ENCODE measurements at regions not wholly inside any gene's neighbourhood (a gene's known extent, or its start where the extent isn't known, plus 50 kb on each side); places are given as distances from the start of the nearest gene placed in this dataset.
A peak's percentile ranks its signal among the peaks of the same experiment; 100 is the strongest.
"Not testable (repeated sequence)": the region's sequence is repeated elsewhere in the genome, so short reads cannot be mapped to it uniquely, and the experiment has no call there.

DNA sequence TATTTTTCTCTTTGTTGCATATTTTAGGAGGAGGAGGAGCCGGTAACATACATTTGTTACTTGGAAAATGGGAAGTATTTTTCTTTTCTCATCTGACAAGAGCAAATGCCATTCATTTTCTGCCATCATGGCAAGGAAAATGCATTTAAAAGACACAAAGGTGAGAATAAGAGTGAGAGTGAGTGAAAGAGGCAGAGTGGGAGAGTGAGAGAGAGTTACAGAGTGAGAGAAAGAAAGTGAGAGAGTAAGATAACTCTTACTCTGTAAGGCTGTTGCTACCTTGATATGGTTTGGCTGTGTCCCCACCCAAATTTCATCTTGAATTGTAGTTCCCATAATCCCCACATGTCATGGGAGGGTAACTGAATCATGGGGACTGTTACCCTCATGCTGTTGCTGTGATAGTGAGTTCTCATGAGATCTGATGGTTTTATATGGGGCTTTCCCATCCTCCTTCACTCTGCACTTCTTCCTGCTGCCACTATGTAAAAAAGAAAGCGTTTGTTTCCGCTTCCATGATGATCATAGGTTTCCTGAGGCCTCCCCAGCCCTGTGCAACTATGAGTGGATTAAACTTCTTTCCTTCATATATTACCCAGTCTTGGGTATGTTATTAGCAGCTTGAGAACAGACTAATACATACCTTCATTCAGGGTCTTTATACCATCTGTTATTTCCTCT is 64.2 kb downstream of the ASCL1 start:
- TF ChIP-seq, protein P1, sequence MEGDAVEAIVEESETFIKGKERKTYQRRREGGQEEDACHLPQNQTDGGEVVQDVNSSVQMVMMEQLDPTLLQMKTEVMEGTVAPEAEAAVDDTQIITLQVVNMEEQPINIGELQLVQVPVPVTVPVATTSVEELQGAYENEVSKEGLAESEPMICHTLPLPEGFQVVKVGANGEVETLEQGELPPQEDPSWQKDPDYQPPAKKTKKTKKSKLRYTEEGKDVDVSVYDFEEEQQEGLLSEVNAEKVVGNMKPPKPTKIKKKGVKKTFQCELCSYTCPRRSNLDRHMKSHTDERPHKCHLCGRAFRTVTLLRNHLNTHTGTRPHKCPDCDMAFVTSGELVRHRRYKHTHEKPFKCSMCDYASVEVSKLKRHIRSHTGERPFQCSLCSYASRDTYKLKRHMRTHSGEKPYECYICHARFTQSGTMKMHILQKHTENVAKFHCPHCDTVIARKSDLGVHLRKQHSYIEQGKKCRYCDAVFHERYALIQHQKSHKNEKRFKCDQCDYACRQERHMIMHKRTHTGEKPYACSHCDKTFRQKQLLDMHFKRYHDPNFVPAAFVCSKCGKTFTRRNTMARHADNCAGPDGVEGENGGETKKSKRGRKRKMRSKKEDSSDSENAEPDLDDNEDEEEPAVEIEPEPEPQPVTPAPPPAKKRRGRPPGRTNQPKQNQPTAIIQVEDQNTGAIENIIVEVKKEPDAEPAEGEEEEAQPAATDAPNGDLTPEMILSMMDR (IDR thresholded peaks at IDR 0.05) = no peak
- Histone ChIP-seq H3K27ac (no peak overlapping the region), H3K4me1 (no peaks in the 10 kb centered on the region), H3K36me3 (no peaks in the 10 kb centered on the region), H3K27me3 (no peaks in the 10 kb centered on the region), H3K4me3 (no peak overlapping the region), H3K9me3 (no peaks in the 10 kb centered on the region)
- FAIRE-seq (no peak), DNase-seq (no peak), ATAC-seq (no peak)
- intact Hi-C loops (cut with DNase I) = no loop called here
- 69 to 83% methylated on average over 3 of the region's 3 CpGs for WGBS, 2 donors

DNA sequence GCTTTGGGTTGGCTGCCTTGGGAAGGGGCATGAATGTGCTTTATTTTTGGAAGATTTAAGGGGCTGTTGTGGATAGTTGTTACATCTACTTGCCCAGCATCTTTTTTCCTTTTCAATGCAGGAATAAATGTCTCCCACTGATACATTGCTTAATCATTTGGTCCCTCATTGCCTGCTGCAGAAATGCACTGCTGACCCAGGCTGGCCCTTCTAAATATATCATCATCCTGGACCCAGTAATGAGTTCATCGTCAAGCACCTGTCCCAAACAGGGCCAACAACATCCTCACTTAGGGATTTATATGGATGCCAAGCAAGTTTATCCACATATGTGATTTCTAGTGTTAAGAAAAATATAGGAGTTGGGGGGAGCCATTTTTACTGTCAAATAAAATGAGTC is 67.2 kb downstream of the ASCL1 start:
- TF ChIP-seq, protein P1 (IDR thresholded peaks at IDR 0.05) = no peak
- 51 to 53% methylated on average over 1 of the region's 1 CpG for WGBS, 2 donors
- DNase-seq (no peak), FAIRE-seq (no peak), ATAC-seq (no peak)
- H3K4me1 ChIP-seq = no peaks in the 10 kb centered on the region
- no peak overlapping the region for H3K4me3 ChIP-seq
- no peaks in the 10 kb centered on the region for H3K27me3 ChIP-seq
- no peak overlapping the region for H3K27ac ChIP-seq
- H3K9me3 ChIP-seq = no peaks in the 10 kb centered on the region
- intact Hi-C loops (cut with DNase I) = no loop called here
- no peaks in the 10 kb centered on the region for H3K36me3 ChIP-seq

DNA sequence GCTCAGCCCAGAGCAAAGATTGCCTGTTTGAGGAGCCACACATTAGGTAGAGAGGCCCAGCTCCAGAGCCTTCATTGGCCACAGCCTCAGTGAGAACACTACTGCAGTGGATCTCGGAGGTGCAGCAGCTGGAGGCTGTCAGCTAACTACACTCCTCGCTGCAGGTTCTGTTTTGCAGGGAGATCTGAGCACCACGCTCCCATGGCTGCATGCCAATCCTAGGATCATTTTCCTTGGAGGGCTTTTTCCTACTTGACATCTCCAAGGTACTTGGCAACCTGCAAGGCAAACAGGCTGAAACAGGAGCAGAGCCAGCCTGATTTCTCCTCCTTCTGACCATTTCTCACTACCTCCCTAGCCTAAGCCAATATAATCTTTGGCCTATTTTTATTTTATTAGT is 69.2 kb downstream of the ASCL1 start:
- H3K9me3 ChIP-seq; H3K4me1 ChIP-seq; intact Hi-C loops (cut with DNase I); H3K27me3 ChIP-seq; H3K27ac ChIP-seq; DNase-seq; FAIRE-seq; H3K4me3 ChIP-seq; H3K36me3 ChIP-seq: not testable (repeated sequence)
- WGBS, 2 donors = 21 to 23% methylated on average over 3 of the region's 3 CpGs
- ATAC-seq = peak in 1 of 4 donors; percentile 20

DNA sequence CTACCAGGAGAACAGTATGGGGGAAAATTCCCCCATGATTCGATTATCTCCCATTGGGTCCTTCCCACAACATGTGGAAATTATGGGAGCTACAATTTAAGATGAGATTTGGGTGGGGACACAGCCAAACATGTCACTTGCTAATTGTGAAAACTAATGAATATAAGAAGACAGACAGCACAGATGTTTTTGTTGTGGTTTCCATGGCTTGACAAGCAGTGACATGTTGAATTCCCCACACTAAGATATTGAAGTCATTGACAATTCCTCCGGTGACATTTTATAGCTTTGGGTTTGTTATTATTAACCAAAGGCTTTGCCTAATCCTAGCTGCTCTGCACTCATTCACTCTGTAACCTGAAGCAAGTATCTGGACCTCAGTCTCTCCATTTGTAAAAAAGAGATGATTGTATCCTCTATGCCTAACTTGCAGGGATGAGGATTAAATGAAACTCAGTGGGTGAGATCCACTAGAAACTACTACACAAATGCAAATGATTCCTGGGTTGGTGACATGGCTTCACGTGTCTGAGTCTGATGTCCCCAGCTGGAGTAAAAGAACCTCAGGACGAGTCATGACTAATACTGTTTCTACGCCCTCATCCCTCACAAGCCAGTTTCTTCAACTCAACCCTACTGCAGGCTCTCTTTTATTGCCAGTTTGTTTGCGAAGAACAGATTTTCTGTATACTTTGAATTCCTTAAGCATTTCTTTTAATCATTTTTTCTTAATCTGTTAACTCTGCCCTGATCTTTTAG is 71.6 kb downstream of the ASCL1 start:
- TF ChIP-seq, protein P1 (IDR thresholded peaks at IDR 0.05) = no peak
- Histone ChIP-seq H3K4me3 (no peak overlapping the region), H3K36me3 (no peaks in the 10 kb centered on the region), H3K27me3 (no peaks in the 10 kb centered on the region), H3K9me3 (no peaks in the 10 kb centered on the region), H3K4me1 (no peaks in the 10 kb centered on the region), H3K27ac (no peak overlapping the region)
- FAIRE-seq = no peak
- DNase-seq = no peak
- intact Hi-C loops (cut with DNase I) = no loop called here
- WGBS, 2 donors = 55 to 74% methylated on average over 6 of the region's 6 CpGs
- no peak for ATAC-seq

DNA sequence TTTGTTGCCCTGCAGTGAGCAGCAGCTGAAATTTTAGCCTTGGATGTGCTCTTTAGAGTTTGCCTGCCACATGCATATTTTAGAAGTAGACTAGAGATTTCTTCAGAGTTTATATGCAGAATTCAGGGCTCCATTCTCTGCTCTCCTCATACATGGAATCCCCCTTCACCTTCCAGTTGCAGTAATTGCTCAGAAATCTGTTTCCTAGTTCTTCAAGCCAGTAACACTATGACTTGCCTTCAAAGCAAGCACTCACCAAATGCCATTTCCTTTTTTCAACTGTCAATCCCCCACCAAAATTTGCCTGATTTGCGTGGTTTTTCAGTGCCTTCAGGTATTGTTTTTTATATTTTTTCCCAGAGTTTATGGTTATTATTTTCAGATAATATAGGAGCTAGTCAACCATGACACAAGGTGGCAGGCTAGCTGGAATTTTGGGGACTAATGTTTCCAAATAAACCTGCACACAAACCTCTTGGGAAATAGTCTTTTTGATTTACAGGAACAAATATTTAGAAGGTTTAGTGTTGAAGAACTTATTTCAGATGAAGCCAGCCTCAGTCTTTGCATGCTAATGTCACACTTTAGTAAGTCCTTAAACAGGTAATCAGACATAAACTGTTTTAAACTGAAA is 79.2 kb downstream of the ASCL1 start:
- WGBS, 2 donors = 29 to 38% methylated on average over 1 of the region's 1 CpG
- peaks cover 0 to 3% (median 0%) of the 10 kb centered on the region in 4 donors for H3K27me3 ChIP-seq
- H3K4me3 ChIP-seq = no peak overlapping the region
- intact Hi-C loops (cut with DNase I) = no loop called here
- no peak for DNase-seq
- TF ChIP-seq, protein P1 (IDR thresholded peaks at IDR 0.05) = no peak
- no peaks in the 10 kb centered on the region for H3K36me3 ChIP-seq
- no peak for FAIRE-seq
- H3K27ac ChIP-seq = no peak overlapping the region
- ATAC-seq = no peak
- H3K9me3 ChIP-seq = no peaks in the 10 kb centered on the region
- no peaks in the 10 kb centered on the region for H3K4me1 ChIP-seq
